ENCODE measurements at regions not wholly inside any gene's neighbourhood (a gene's known extent, or its start where the extent isn't known, plus 50 kb on each side); places are given as distances from the start of the nearest gene placed in this dataset.

GRCh38 chr10:61251089-61251488, 202.1 kb downstream of the TMEM26 start:
- Histone ChIP-seq H4K91ac (ENCODE audit: insufficient read depth, low read depth, low read length) (no peak overlapping the region), H4K5ac (ENCODE audit: low read depth, low read length) (no peak overlapping the region), H2AFZ (replicated peaks; ENCODE audit: low read length, poor library complexity) (no peak overlapping the region), H2BK5ac (ENCODE audit: low read depth, low read length, poor library complexity, severe bottlenecking) (no peak overlapping the region), H4K8ac (ENCODE audit: low read depth in 2 of 2, low read length in 2 of 2) (no peak overlapping the region), H3K4me1 (ENCODE audit: control insufficient read depth, insufficient read depth, low read length) (no peaks in the 10 kb centered on the region), H3K9ac (ENCODE audit: low read depth, low read length) (no peak overlapping the region), H4K20me1 (ENCODE audit: insufficient read depth, low read length) (no peaks in the 10 kb centered on the region), H3K4ac (ENCODE audit: low read depth, low read length) (no peak overlapping the region), H3K79me1 (ENCODE audit: low read depth in 1 of 2, low read length in 2 of 2) (no peaks in the 10 kb centered on the region), H3K27ac (ENCODE audit: insufficient read depth, low read length) (no peak overlapping the region), H3K9me3 (ENCODE audit: control insufficient read depth, insufficient read depth, low read length) (peaks cover under 1% of the 10 kb centered on the region; the same call in 1 of the 2 replicates), H3K14ac (replicated peaks; ENCODE audit: low read depth, low read length) (no peak overlapping the region), H2AK9ac (replicated peaks; ENCODE audit: low read depth, low read length, poor library complexity) (no peak overlapping the region), H3K36me3 (ENCODE audit: control insufficient read depth, insufficient read depth, low read length) (no peaks in the 10 kb centered on the region), H3K56ac (ENCODE audit: extremely low read depth, insufficient read depth, low read length) (no peak overlapping the region), H3K23ac (ENCODE audit: low read depth, low read length) (no peak overlapping the region), H2AK5ac (ENCODE audit: low read depth, low read length) (no peak overlapping the region), H3K9me1 (ENCODE audit: insufficient read depth, low read length) (no peaks in the 10 kb centered on the region), H2BK15ac (ENCODE audit: low read depth, low read length) (no peak overlapping the region), H2BK120ac (ENCODE audit: low read depth, low read length) (no peak overlapping the region), H3K4me3 (ENCODE audit: insufficient read depth, low read depth, low read length) (no peak overlapping the region), H3K18ac (ENCODE audit: low read depth, low read length) (no peak overlapping the region), H3K4me2 (ENCODE audit: low read depth, low read length) (no peak overlapping the region), H3K27me3 (ENCODE audit: control insufficient read depth, insufficient read depth, low read length) (peaks cover 8% of the 10 kb centered on the region), H2BK20ac (ENCODE audit: low read depth, low read length) (no peak overlapping the region)
- POLR2A ChIA-PET (ENCODE audit: unreplicated experiment) = no interaction called here
- dilution Hi-C loops (cut with HindIII; ENCODE audit: low sequenced_read_pairs, unreplicated experiment) (no loop called here), intact Hi-C loops (cut with micrococcal nuclease) (no loop called here), in situ Hi-C loops (cut with MboI; ENCODE audit: low sequenced_read_pairs) (no loop called here)
- no CpG with 5 or more reads among the region's 1 CpG for WGBS, 2 experiments (ENCODE audit: extremely low coverage in 2 of 2, insufficient read length in 1 of 2)
- BruUV-seq (replicated peaks) = no TSS peak
- CTCF ChIA-PET = no interaction called here
- DNase-seq (no peak), ATAC-seq (ENCODE audit: low read depth) (no peak)
- TF ChIP-seq MAZ (IDR thresholded peaks at IDR 0.05; ENCODE audit: borderline replicate concordance, low read depth, low read length) = no peak
- TF ChIP-seq FOS (IDR thresholded peaks at IDR 0.05; ENCODE audit: low read depth, low read length) = no peak
- TF ChIP-seq MXI1 (IDR thresholded peaks at IDR 0.05; ENCODE audit: borderline replicate concordance, low read depth, low read length) = no peak
- TF ChIP-seq BHLHE40 (IDR thresholded peaks at IDR 0.05; ENCODE audit: low read depth, low read length) = no peak
- TF ChIP-seq MAFK (IDR thresholded peaks at IDR 0.05; ENCODE audit: low read depth, low read length) = no peak
- no peak for TF ChIP-seq POLR2A (IDR thresholded peaks at IDR 0.05; ENCODE audit: low read depth, low read length)
- TF ChIP-seq SMC3 (IDR thresholded peaks at IDR 0.05; ENCODE audit: low read depth, low read length) = no peak
- no peak for TF ChIP-seq NFE2L2 (IDR thresholded peaks at IDR 0.05; ENCODE audit: low read depth, low read length)
- no peak for TF ChIP-seq CHD1 (IDR thresholded peaks at IDR 0.05; ENCODE audit: low read depth, low read length)
- no peak for TF ChIP-seq CTCF (conservative IDR thresholded peaks at IDR 0.05; ENCODE audit: low read depth, low read length)
- TF ChIP-seq RFX5 (IDR thresholded peaks at IDR 0.05; ENCODE audit: low read depth, low read length) = no peak
- TF ChIP-seq USF2 (IDR thresholded peaks at IDR 0.05; ENCODE audit: low read depth, low read length) = no peak
- TF ChIP-seq RAD21 (IDR thresholded peaks at IDR 0.05; ENCODE audit: low read length) = no peak
- no peak for TF ChIP-seq CEBPB (IDR thresholded peaks at IDR 0.05; ENCODE audit: low read depth, low read length)
- TF ChIP-seq ELK1 (IDR thresholded peaks at IDR 0.05; ENCODE audit: borderline replicate concordance, low read depth, low read length) = no peak
